ENCODE measurements at regions not wholly inside any gene's neighbourhood (a gene's known extent, or its start where the extent isn't known, plus 50 kb on each side); places are given as distances from the start of the nearest gene placed in this dataset.

GRCh38 chr16:14334366-14335080 lies 263.4 kb downstream of the MRTFB start:
- no peak for DNase-seq

- no peak for DNase-seq
Observed at GRCh38 chr16:14333361-14333760, 262.2 kb downstream of the MRTFB start.

- DNase-seq: no peak
Observed at GRCh38 chr16:14331020-14331419, 259.9 kb downstream of the MRTFB start.

GRCh38 chr16:14329727-14330350 lies 258.7 kb downstream of the MRTFB start:
- no peak for DNase-seq

- DNase-seq: peak in 2 of 3 donors; percentile 45 to 69
Observed at GRCh38 chr16:14325502-14326401, 254.6 kb downstream of the MRTFB start.

- DNase-seq: no peak
Observed at GRCh38 chr16:14324581-14324980, 253.5 kb downstream of the MRTFB start.

- no peak for DNase-seq
Observed at GRCh38 chr16:14322186-14322585, 251.1 kb downstream of the MRTFB start.

GRCh38 chr16:14321542-14321941 lies 250.4 kb downstream of the MRTFB start:
- no peak for DNase-seq

GRCh38 chr16:14320406-14320805 lies 249.3 kb downstream of the MRTFB start:
- DNase-seq: no peak

All from muscle of back (tissue), 3 donors.